DND-41 (cell line): ENCODE measurements at regions not wholly inside any gene's neighbourhood (a gene's known extent, or its start where the extent isn't known, plus 50 kb on each side); places are given as distances from the start of the nearest gene placed in this dataset.
"Not testable (repeated sequence)": the region's sequence is repeated elsewhere in the genome, so short reads cannot be mapped to it uniquely, and the experiment has no call there.

Experiments
- ATAC-seq: fragments of 200-7000 bp; cut with Tn5 transposase; 3 replicates; pipeline ENCODE4 v1.9.1; 2021; ENCODE audit warnings: low read depth; ENCODE audit not compliant: insufficient read depth
- DNase-seq: peaks from one replicate; pipeline ENCODE4 v3.0.0-alpha.2; 2020
- H2AFZ ChIP-seq: 2 replicates; pipeline ENCODE4 v1.6.0; 2012; ENCODE audit warnings: low read depth, low read length
- H3K27ac ChIP-seq: 2 replicates; pipeline ENCODE4 v1.5.1; 2012; ENCODE audit warnings: low read length, inconsistent platforms
- H3K27me3 ChIP-seq: fragments of 200-600 bp; sonication (generic); 2 replicates; pipeline ENCODE4 v1.6.0; 2012; ENCODE audit warnings: low read length, mild to moderate bottlenecking, inconsistent platforms; ENCODE audit not compliant: insufficient read depth, poor library complexity
- H3K36me3 ChIP-seq: 2 replicates; pipeline ENCODE4 v1.5.1; 2012; ENCODE audit warnings: low read length, inconsistent platforms; ENCODE audit not compliant: insufficient read depth
- H3K4me1 ChIP-seq: 2 replicates; pipeline ENCODE4 v1.5.1; 2012; ENCODE audit warnings: mild to moderate bottlenecking, low read length; ENCODE audit not compliant: insufficient read depth
- H3K4me2 ChIP-seq: 2 replicates; pipeline ENCODE4 v1.6.0; 2012; ENCODE audit warnings: mild to moderate bottlenecking, moderate library complexity, low read length, inconsistent platforms; ENCODE audit not compliant: insufficient read depth
- H3K4me3 ChIP-seq, 2 experiments: fragments of 200-600 bp in 1 of 2; shearing (Covaris generic) in 1 of 2; 2 replicates each; pipeline ENCODE4 v1.5.1; 2012 to 2016; ENCODE audit warnings: inconsistent platforms in 2 of 2, low read length in 2 of 2, mild to moderate bottlenecking in 2 of 2, low read depth in 1 of 2, moderate library complexity in 1 of 2
- H3K79me2 ChIP-seq: 2 replicates; pipeline ENCODE4 v1.6.0; 2012; ENCODE audit warnings: low read length, inconsistent platforms; ENCODE audit not compliant: insufficient read depth
- H3K9ac ChIP-seq: 2 replicates; pipeline ENCODE4 v1.6.0; 2012; ENCODE audit warnings: low read depth, mild to moderate bottlenecking, inconsistent platforms, low read length, moderate library complexity
- H3K9me3 ChIP-seq: 2 replicates; pipeline ENCODE4 v1.5.1; 2012; ENCODE audit warnings: low read length, moderate library complexity, mild to moderate bottlenecking, inconsistent platforms; ENCODE audit not compliant: insufficient read depth, severe bottlenecking
- H4K20me1 ChIP-seq: 2 replicates; pipeline ENCODE4 v1.6.0; 2012; ENCODE audit warnings: low read length; ENCODE audit not compliant: insufficient read depth
- EZH2 ChIP-seq: IDR thresholded peaks from 3 replicates; pipeline ENCODE4 v1.6.1; 2012; ENCODE audit warnings: borderline replicate concordance, low read depth, mild to moderate bottlenecking, moderate library complexity, low read length, inconsistent platforms; ENCODE audit not compliant: severe bottlenecking
- TF ChIP-seq, protein P1 (sequence below): IDR thresholded peaks from 2 replicates; pipeline ENCODE4 v1.5.1; 2012; ENCODE audit warnings: borderline replicate concordance, low read length, moderate library complexity, mild to moderate bottlenecking; ENCODE audit not compliant: poor library complexity, severe bottlenecking; ENCODE audit errors: extremely low read depth

DNA sequence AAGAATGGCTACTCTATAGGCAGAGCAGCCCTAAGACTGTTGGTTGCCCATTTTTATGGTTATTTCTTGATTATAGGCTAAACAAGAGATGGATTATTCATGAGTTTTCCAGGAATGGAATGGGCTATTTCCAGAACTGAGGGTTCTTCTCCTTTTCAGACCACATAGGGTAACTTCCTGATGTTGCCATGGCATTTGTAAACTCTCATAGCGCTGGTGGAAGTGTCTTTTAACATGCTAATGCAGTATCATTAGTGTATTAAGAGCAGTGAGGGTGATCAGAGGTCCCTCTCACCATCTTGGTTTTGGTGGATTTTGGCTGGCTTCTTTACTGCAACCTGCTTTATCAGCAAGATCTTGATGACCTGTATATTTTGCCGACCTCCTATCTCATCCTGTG is 904.6 kb upstream of the FBXO33 start:
- H2AFZ ChIP-seq = no peak overlapping the region

GRCh38 chr14:40326519-40326918 is 894.3 kb upstream of the FBXO33 start:
- not testable (repeated sequence) for H2AFZ ChIP-seq, H3K79me2 ChIP-seq, H4K20me1 ChIP-seq, H3K4me3 ChIP-seq, ATAC-seq, H3K27ac ChIP-seq, H3K4me2 ChIP-seq, H3K27me3 ChIP-seq, DNase-seq, H3K4me1 ChIP-seq, H3K9ac ChIP-seq, H3K36me3 ChIP-seq, H3K9me3 ChIP-seq

More for the DNA sequence above, 904.6 kb upstream of the FBXO33 start:
- Histone ChIP-seq H3K4me1 (no peaks in the 10 kb centered on the region), H3K9ac (no peak overlapping the region), H4K20me1 (no peaks in the 10 kb centered on the region), H3K4me2 (no peak overlapping the region), H3K36me3 (no peaks in the 10 kb centered on the region), H3K27me3 (no peaks in the 10 kb centered on the region), H3K79me2 (no peaks in the 10 kb centered on the region), H3K4me3 (no peak overlapping the region), H3K9me3 (no peaks in the 10 kb centered on the region), H3K27ac (no peak overlapping the region)
- DNase-seq (no peak), ATAC-seq (no peak)
- TF ChIP-seq, protein P1, sequence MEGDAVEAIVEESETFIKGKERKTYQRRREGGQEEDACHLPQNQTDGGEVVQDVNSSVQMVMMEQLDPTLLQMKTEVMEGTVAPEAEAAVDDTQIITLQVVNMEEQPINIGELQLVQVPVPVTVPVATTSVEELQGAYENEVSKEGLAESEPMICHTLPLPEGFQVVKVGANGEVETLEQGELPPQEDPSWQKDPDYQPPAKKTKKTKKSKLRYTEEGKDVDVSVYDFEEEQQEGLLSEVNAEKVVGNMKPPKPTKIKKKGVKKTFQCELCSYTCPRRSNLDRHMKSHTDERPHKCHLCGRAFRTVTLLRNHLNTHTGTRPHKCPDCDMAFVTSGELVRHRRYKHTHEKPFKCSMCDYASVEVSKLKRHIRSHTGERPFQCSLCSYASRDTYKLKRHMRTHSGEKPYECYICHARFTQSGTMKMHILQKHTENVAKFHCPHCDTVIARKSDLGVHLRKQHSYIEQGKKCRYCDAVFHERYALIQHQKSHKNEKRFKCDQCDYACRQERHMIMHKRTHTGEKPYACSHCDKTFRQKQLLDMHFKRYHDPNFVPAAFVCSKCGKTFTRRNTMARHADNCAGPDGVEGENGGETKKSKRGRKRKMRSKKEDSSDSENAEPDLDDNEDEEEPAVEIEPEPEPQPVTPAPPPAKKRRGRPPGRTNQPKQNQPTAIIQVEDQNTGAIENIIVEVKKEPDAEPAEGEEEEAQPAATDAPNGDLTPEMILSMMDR = no peak
- TF ChIP-seq EZH2 = no peak

GRCh38 chr14:40318211-40318719 is 886.0 kb upstream of the FBXO33 start:
- Histone ChIP-seq H3K36me3 (no peaks in the 10 kb centered on the region), H3K79me2 (no peaks in the 10 kb centered on the region), H4K20me1 (no peaks in the 10 kb centered on the region), H2AFZ (no peak overlapping the region), H3K27me3 (no peaks in the 10 kb centered on the region), H3K4me1 (no peaks in the 10 kb centered on the region), H3K27ac (no peak overlapping the region), H3K4me2 (no peak overlapping the region), H3K9me3 (no peaks in the 10 kb centered on the region), H3K4me3 (no peak overlapping the region), H3K9ac (no peak overlapping the region)
- ATAC-seq = no peak
- TF ChIP-seq EZH2 = no peak
- TF ChIP-seq, protein P1 = no peak
- DNase-seq = no peak

DNA sequence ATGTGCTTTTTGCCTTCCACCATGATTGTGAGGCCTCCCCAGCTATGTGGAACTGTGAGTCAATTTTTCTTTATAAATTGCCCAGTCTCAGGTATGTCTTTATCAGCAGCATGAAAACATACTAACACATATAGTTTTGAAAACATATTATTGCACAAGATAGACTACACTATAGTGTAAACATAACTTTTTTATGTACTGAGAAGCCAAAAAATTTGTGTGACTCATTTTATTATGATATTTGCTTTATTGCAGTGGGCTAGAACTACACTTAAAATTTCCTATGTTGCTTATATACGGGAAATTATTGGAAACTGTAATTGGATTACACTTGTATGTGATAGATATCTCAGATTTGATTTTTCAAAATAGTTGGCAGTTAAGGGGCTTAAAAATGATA is 885.5 kb upstream of the FBXO33 start:
- Histone ChIP-seq H3K79me2 (no peaks in the 10 kb centered on the region), H3K27me3 (no peaks in the 10 kb centered on the region), H3K9ac (no peak overlapping the region), H3K27ac (no peak overlapping the region), H3K9me3 (no peaks in the 10 kb centered on the region), H3K4me2 (no peak overlapping the region), H3K4me1 (no peaks in the 10 kb centered on the region), H3K4me3 (no peak overlapping the region), H2AFZ (no peak overlapping the region), H3K36me3 (no peaks in the 10 kb centered on the region), H4K20me1 (no peaks in the 10 kb centered on the region)
- DNase-seq (no peak), ATAC-seq (no peak)
- TF ChIP-seq, protein P1 = no peak
- TF ChIP-seq EZH2 = no peak
